ENCODE measurements at regions not wholly inside any gene's neighbourhood (a gene's known extent, or its start where the extent isn't known, plus 50 kb on each side); places are given as distances from the start of the nearest gene placed in this dataset.

GRCh38 chr2:150647943-150648342 lies 160.5 kb upstream of the RND3 start:
- TF ChIP-seq CTCF (IDR thresholded peaks at IDR 0.05) (no peak), EZH2 (IDR thresholded peaks at IDR 0.05) (no peak), EZH2phosphoT487 (IDR thresholded peaks at IDR 0.05) (no peak)
